22Rv1 (cell line): ENCODE measurements at regions not wholly inside any gene's neighbourhood (a gene's known extent, or its start where the extent isn't known, plus 50 kb on each side); places are given as distances from the start of the nearest gene placed in this dataset.

Source experiments
- ZFX ChIP-seq: fragments of 450-650 bp; IDR thresholded peaks from 2 replicates; pipeline ENCODE4 v1.6.1; 2017; ENCODE audit warnings: antibody characterized with exemption, borderline replicate concordance
- TF ChIP-seq, protein P1 (sequence below): fragments of 450-650 bp; IDR thresholded peaks from 2 replicates; pipeline ENCODE4 v1.5.1; 2017; ENCODE audit warnings: mild to moderate bottlenecking

- TF ChIP-seq, protein P1, sequence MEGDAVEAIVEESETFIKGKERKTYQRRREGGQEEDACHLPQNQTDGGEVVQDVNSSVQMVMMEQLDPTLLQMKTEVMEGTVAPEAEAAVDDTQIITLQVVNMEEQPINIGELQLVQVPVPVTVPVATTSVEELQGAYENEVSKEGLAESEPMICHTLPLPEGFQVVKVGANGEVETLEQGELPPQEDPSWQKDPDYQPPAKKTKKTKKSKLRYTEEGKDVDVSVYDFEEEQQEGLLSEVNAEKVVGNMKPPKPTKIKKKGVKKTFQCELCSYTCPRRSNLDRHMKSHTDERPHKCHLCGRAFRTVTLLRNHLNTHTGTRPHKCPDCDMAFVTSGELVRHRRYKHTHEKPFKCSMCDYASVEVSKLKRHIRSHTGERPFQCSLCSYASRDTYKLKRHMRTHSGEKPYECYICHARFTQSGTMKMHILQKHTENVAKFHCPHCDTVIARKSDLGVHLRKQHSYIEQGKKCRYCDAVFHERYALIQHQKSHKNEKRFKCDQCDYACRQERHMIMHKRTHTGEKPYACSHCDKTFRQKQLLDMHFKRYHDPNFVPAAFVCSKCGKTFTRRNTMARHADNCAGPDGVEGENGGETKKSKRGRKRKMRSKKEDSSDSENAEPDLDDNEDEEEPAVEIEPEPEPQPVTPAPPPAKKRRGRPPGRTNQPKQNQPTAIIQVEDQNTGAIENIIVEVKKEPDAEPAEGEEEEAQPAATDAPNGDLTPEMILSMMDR: no peak
- TF ChIP-seq ZFX: no peak
These were observed 464.6 kb downstream of the ADAMTS20 start for GRCh38 chr12:43087195-43088091.
